ENCODE measurements at regions not wholly inside any gene's neighbourhood (a gene's known extent, or its start where the extent isn't known, plus 50 kb on each side); places are given as distances from the start of the nearest gene placed in this dataset.

GRCh38 chr13:68174893-68175292 is 944.8 kb upstream of the PCDH9 start:
- in situ Hi-C loops (cut with MboI) (no loop called here), intact Hi-C loops (cut with micrococcal nuclease; ENCODE audit: unreplicated experiment) (no loop called here)
- no peak overlapping the region for H3K9ac ChIP-seq (ENCODE audit: control insufficient read depth, insufficient read depth, low read length)
- H3K36me3 ChIP-seq (ENCODE audit: control insufficient read depth in 2 of 2, insufficient read depth in 2 of 2, low read length in 1 of 2) = no peaks in the 10 kb centered on the region
- DNase-seq (ENCODE audit: low read depth, low spot score) (no peak), FAIRE-seq (no peak), ATAC-seq (no peak)
- ChIA-PET SMC1A (ENCODE audit: uncharacterized antibody, unreplicated experiment) (interaction anchor here (0.6 to 1.1 kb wide), 3 partner anchors 10 to 289 kb away, joined by 3 read pairs; no protein-coding TSS in a partner anchor), POLR2A (no interaction called here), CTCF (interaction anchor here (1.6 kb wide), 1 partner anchor 11 kb away, joined by 6 read pairs; no protein-coding TSS in a partner anchor), RAD21 (ENCODE audit: unreplicated experiment) (no interaction called here)
- BruUV-seq (replicated peaks) = no TSS peak
- no peak overlapping the region for H3K4me2 ChIP-seq (ENCODE audit: control insufficient read depth, insufficient read depth)
- H3K9me3 ChIP-seq (replicated peaks; ENCODE audit: control insufficient read depth, insufficient read depth, low read length) = no peaks in the 10 kb centered on the region
- no peaks in the 10 kb centered on the region for H3K79me2 ChIP-seq (ENCODE audit: control insufficient read depth, insufficient read depth, low read length)
- H3K27ac ChIP-seq (ENCODE audit: control insufficient read depth, insufficient read depth) = no peak overlapping the region
- 86% methylated on average over 2 of the region's 2 CpGs for WGBS (ENCODE audit: insufficient coverage, insufficient replicate concordance, low lambda C conversion rate, missing lambda C conversion rate)
- H4K20me1 ChIP-seq (ENCODE audit: control insufficient read depth, insufficient read depth) = no peaks in the 10 kb centered on the region
- no peaks in the 10 kb centered on the region for H3K4me1 ChIP-seq (ENCODE audit: control insufficient read depth, insufficient read depth, low read length)
- no peak overlapping the region for H2AFZ ChIP-seq (ENCODE audit: control insufficient read depth, low read depth, low read length)
- no peaks in the 10 kb centered on the region for H3K27me3 ChIP-seq (replicated peaks in 1 of 2; ENCODE audit: control insufficient read depth in 2 of 2, insufficient read depth in 2 of 2, low read length in 1 of 2)
- no peak overlapping the region for H3K4me3 ChIP-seq
- TF ChIP-seq HDAC2 (IDR thresholded peaks at IDR 0.05) (no peak), KAT2A (conservative IDR thresholded peaks at IDR 0.05; ENCODE audit: control insufficient read depth, low read depth, low read length) (no peak), TCF12 (IDR thresholded peaks at IDR 0.05; ENCODE audit: low read depth, low read length) (no peak), STAT3 (IDR thresholded peaks at IDR 0.05; ENCODE audit: low read depth, low read length) (no peak), ZNF687 (IDR thresholded peaks at IDR 0.05) (no peak), HDAC6 (IDR thresholded peaks at IDR 0.05; ENCODE audit: unreplicated experiment) (no peak), ZBTB33 (IDR thresholded peaks at IDR 0.05) (no peak)
